Astrocyte (in vitro differentiated cells and primary cell): ENCODE measurements at regions not wholly inside any gene's neighbourhood (a gene's known extent, or its start where the extent isn't known, plus 50 kb on each side); places are given as distances from the start of the nearest gene placed in this dataset.

Source experiments
- DNase-seq: peaks from one replicate; pipeline ENCODE4 v3.0.0-alpha.2; 2010; ENCODE audit warnings: low read depth
- FAIRE-seq: peaks from 2 replicates; lab custom pipeline; 2011; peaks lifted over from hg19 to GRCh38; lab: Jason Lieb, UNC
- H2AFZ ChIP-seq: 2 replicates; pipeline ENCODE4 v1.6.0; 2012; ENCODE audit warnings: low read depth, low read length, inconsistent platforms
- H3K27ac ChIP-seq: 2 replicates; pipeline ENCODE4 v1.5.1; 2011; ENCODE audit warnings: low read depth, low read length, inconsistent platforms
- H3K27me3 ChIP-seq: 2 replicates; pipeline ENCODE4 v1.6.0; 2011; ENCODE audit warnings: low read length, inconsistent platforms; ENCODE audit not compliant: insufficient read depth
- H3K36me3 ChIP-seq: 2 replicates; pipeline ENCODE4 v1.5.1; 2011; ENCODE audit warnings: low read length, inconsistent platforms; ENCODE audit not compliant: insufficient read depth
- H3K4me1 ChIP-seq: 2 replicates; pipeline ENCODE4 v1.5.1; 2011; ENCODE audit warnings: low read length, inconsistent platforms; ENCODE audit not compliant: insufficient read depth
- H3K4me2 ChIP-seq: 2 replicates; pipeline ENCODE4 v1.6.0; 2012; ENCODE audit warnings: low read length, inconsistent platforms
- H3K4me3 ChIP-seq: 2 replicates; pipeline ENCODE4 v1.5.1; 2011; ENCODE audit warnings: low read depth, mild to moderate bottlenecking, low read length, inconsistent platforms; ENCODE audit not compliant: insufficient read depth
- H3K79me2 ChIP-seq: 2 replicates; pipeline ENCODE4 v1.6.0; 2012; ENCODE audit warnings: mild to moderate bottlenecking, low read length, inconsistent platforms; ENCODE audit not compliant: insufficient read depth
- H3K9ac ChIP-seq: 2 replicates; pipeline ENCODE4 v1.6.0; 2012; ENCODE audit warnings: mild to moderate bottlenecking, low read length, inconsistent platforms
- H3K9me3 ChIP-seq: 2 replicates; pipeline ENCODE4 v1.5.1; 2012; ENCODE audit warnings: low read depth, mild to moderate bottlenecking, low read length, inconsistent platforms; ENCODE audit not compliant: insufficient read depth
- H4K20me1 ChIP-seq: 2 replicates; pipeline ENCODE4 v1.6.0; 2012; ENCODE audit warnings: low read length, inconsistent platforms; ENCODE audit not compliant: insufficient read depth
- H3K27ac Mint-ChIP-seq: one replicate; pipeline ENCODE4 v1.8.0; 2021; ENCODE audit warnings: mild to moderate bottlenecking, mixed read lengths; ENCODE audit not compliant: unreplicated experiment
- H3K27me3 Mint-ChIP-seq: one replicate; pipeline ENCODE4 v1.8.0; 2021; ENCODE audit warnings: low read depth, mixed read lengths; ENCODE audit not compliant: unreplicated experiment
- H3K36me3 Mint-ChIP-seq: one replicate; pipeline ENCODE4 v1.8.0; 2021; ENCODE audit warnings: low read depth, mixed read lengths; ENCODE audit not compliant: unreplicated experiment
- H3K4me1 Mint-ChIP-seq: one replicate; pipeline ENCODE4 v1.8.0; 2021; ENCODE audit warnings: low read depth, mixed read lengths; ENCODE audit not compliant: unreplicated experiment
- H3K4me3 Mint-ChIP-seq: one replicate; pipeline ENCODE4 v1.8.0; 2021; ENCODE audit warnings: mild to moderate bottlenecking, moderate library complexity, mixed read lengths; ENCODE audit not compliant: unreplicated experiment
- H3K9me3 Mint-ChIP-seq: one replicate; pipeline ENCODE4 v1.8.0; 2021; ENCODE audit warnings: mild to moderate bottlenecking, mixed read lengths; ENCODE audit not compliant: unreplicated experiment
- EZH2 ChIP-seq: IDR thresholded peaks from 2 replicates; pipeline ENCODE4 v1.6.1; 2012; ENCODE audit warnings: mild to moderate bottlenecking, low read length, inconsistent platforms; ENCODE audit not compliant: insufficient read depth
- TF ChIP-seq, protein P1 (sequence below): IDR thresholded peaks from 2 replicates; pipeline ENCODE4 v1.5.1; 2011; ENCODE audit warnings: low read depth, mild to moderate bottlenecking, inconsistent platforms, low read length, moderate library complexity; ENCODE audit not compliant: insufficient read depth

DNA sequence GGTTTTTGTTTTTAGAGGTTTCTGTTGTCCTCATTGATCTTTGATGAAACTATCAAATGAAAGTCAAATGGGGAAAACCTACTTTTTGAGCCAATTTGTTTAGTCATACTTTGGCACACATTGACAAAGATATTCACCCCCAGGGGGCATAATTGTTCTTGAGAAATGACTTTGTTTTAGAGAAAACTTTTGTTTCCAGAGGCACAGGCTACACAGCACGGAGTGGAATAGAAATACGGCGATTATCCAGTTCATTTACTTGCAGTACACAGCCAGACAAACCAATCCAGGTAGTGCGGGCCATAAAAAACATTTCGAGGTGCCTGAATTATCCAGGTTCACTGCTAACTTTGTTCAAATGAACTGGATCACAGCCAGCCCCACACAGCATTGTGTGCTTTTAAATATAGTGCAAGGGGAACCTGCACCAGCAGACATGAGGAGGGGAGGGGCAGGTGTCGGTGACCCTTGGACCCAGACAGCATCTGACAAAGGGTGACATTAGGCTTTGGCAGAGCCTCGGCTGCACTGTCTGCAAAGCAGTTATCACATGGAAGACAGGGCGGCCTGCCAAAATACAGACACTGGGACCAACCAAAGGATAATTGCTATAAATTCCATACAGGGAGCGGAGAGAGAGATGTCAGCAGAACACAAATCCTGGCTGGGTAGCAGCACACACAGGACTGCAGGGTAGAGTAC is 179.6 kb upstream of the NOCT start:
- Histone ChIP-seq H3K27ac (no peak overlapping the region), H3K27me3 (peaks cover 4% of the 10 kb centered on the region), H3K36me3 (no peaks in the 10 kb centered on the region), H3K4me3 (no peak overlapping the region), H3K79me2 (no peaks in the 10 kb centered on the region), H3K4me1 (no peaks in the 10 kb centered on the region), H2AFZ (no peak overlapping the region), H3K4me2 (no peak overlapping the region), H3K9ac (no peak overlapping the region), H4K20me1 (no peaks in the 10 kb centered on the region), H3K9me3 (no peaks in the 10 kb centered on the region)
- H3K27me3 Mint-ChIP-seq: peaks cover 5% of the 10 kb centered on the region
- H3K27ac Mint-ChIP-seq: no peak overlapping the region
- no peaks in the 10 kb centered on the region for H3K36me3 Mint-ChIP-seq
- H3K4me3 Mint-ChIP-seq: no peak overlapping the region
- DNase-seq: peak; percentile 18
- peaks cover 11% of the 10 kb centered on the region for H3K4me1 Mint-ChIP-seq
- TF ChIP-seq, protein P1, sequence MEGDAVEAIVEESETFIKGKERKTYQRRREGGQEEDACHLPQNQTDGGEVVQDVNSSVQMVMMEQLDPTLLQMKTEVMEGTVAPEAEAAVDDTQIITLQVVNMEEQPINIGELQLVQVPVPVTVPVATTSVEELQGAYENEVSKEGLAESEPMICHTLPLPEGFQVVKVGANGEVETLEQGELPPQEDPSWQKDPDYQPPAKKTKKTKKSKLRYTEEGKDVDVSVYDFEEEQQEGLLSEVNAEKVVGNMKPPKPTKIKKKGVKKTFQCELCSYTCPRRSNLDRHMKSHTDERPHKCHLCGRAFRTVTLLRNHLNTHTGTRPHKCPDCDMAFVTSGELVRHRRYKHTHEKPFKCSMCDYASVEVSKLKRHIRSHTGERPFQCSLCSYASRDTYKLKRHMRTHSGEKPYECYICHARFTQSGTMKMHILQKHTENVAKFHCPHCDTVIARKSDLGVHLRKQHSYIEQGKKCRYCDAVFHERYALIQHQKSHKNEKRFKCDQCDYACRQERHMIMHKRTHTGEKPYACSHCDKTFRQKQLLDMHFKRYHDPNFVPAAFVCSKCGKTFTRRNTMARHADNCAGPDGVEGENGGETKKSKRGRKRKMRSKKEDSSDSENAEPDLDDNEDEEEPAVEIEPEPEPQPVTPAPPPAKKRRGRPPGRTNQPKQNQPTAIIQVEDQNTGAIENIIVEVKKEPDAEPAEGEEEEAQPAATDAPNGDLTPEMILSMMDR: peak; percentile 9
- no peak for TF ChIP-seq EZH2
- FAIRE-seq: no peak
- H3K9me3 Mint-ChIP-seq: no peaks in the 10 kb centered on the region

DNA sequence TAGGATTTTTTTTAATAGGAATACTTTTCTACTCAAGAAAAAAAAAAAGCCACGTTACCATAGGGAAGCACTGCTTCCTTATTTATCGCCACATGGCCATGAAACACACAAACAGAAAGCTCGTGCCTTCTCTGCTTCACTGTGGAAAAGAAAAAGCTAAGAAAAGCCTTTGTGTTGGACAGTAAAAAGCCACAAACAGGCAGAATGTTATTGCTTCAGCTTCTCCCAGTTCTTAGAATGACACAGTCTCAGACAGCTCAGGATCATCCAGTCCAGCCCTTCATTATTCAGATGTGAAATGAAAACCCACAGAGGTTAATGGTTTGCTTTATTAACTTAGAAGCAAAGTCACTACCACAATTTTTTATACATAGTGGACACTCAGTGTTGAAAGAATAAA is 181.6 kb upstream of the NOCT start:
- no peak overlapping the region for H3K4me3 Mint-ChIP-seq

More for the DNA sequence above, 181.6 kb upstream of the NOCT start:
- H3K9me3 ChIP-seq: no peaks in the 10 kb centered on the region
- H3K9ac ChIP-seq: no peak overlapping the region
- H3K27me3 Mint-ChIP-seq: peaks cover 3% of the 10 kb centered on the region
- H3K4me1 Mint-ChIP-seq: peaks cover 11% of the 10 kb centered on the region
- H3K27ac ChIP-seq: no peak overlapping the region
- DNase-seq: no peak
- H3K9me3 Mint-ChIP-seq: no peaks in the 10 kb centered on the region
- no peaks in the 10 kb centered on the region for H3K27me3 ChIP-seq
- H3K36me3 ChIP-seq: no peaks in the 10 kb centered on the region
- no peaks in the 10 kb centered on the region for H3K4me1 ChIP-seq
- H2AFZ ChIP-seq: no peak overlapping the region
- FAIRE-seq: no peak
- no peak overlapping the region for H3K27ac Mint-ChIP-seq
- no peak overlapping the region for H3K4me2 ChIP-seq
- no peaks in the 10 kb centered on the region for H4K20me1 ChIP-seq
- no peak overlapping the region for H3K4me3 ChIP-seq
- no peaks in the 10 kb centered on the region for H3K79me2 ChIP-seq
- TF ChIP-seq, protein P1: no peak
- TF ChIP-seq EZH2: no peak
- H3K36me3 Mint-ChIP-seq: no peaks in the 10 kb centered on the region
